DOHH2 (cell line): ENCODE measurements at regions not wholly inside any gene's neighbourhood (a gene's known extent, or its start where the extent isn't known, plus 50 kb on each side); places are given as distances from the start of the nearest gene placed in this dataset.

Experiments used
- EZH2phosphoT487 ChIP-seq: fragments of 200-600 bp; sonication (generic); IDR thresholded peaks from 2 replicates; pipeline ENCODE4 v1.6.1; 2017; ENCODE audit warnings: borderline replicate concordance, mild to moderate bottlenecking, antibody characterized with exemption, low read length, moderate library complexity, mixed read lengths
- TF ChIP-seq, protein P1 (sequence below): fragments of 200-600 bp; sonication (generic); IDR thresholded peaks from one replicate; pipeline ENCODE4 v1.5.1; 2014; ENCODE audit warnings: antibody characterized with exemption, mild to moderate bottlenecking, low read depth, low read length; ENCODE audit not compliant: poor library complexity, severe bottlenecking

DNA sequence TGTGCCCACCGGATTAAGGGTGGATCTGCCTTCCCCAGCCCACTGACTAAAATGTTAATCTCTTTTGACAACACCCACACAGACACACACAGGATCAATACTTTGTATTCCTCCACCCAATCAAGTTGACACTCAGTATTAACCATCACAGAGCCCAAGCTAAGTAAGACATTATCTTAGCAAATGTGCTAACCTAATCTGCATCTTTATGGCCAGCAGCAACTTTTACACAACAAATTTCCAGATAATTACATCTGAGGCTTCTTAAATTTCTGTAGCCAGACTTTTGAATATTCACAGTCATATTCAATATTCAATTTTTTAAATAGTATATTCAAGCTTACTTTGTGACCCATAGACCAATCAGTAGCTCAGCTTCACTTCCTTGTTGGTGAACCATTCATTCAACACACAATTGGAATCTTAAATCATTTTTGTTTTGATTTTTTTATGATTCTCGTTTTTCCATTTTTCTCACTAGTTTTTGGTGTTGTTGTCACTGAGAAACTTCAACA lies 594.2 kb downstream of the IPMK start:
- TF ChIP-seq, protein P1, sequence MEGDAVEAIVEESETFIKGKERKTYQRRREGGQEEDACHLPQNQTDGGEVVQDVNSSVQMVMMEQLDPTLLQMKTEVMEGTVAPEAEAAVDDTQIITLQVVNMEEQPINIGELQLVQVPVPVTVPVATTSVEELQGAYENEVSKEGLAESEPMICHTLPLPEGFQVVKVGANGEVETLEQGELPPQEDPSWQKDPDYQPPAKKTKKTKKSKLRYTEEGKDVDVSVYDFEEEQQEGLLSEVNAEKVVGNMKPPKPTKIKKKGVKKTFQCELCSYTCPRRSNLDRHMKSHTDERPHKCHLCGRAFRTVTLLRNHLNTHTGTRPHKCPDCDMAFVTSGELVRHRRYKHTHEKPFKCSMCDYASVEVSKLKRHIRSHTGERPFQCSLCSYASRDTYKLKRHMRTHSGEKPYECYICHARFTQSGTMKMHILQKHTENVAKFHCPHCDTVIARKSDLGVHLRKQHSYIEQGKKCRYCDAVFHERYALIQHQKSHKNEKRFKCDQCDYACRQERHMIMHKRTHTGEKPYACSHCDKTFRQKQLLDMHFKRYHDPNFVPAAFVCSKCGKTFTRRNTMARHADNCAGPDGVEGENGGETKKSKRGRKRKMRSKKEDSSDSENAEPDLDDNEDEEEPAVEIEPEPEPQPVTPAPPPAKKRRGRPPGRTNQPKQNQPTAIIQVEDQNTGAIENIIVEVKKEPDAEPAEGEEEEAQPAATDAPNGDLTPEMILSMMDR = no peak
- TF ChIP-seq EZH2phosphoT487 = no peak
